ENCODE measurements at regions not wholly inside any gene's neighbourhood (a gene's known extent, or its start where the extent isn't known, plus 50 kb on each side); places are given as distances from the start of the nearest gene placed in this dataset.
A peak's percentile ranks its signal among the peaks of the same experiment; 100 is the strongest.

- DNase-seq (ENCODE audit: low spot score) = no peak
Observed at GRCh38 chr4:111802191-111802590, 343.1 kb upstream of the FAM241A start.

GRCh38 chr4:111806331-111806730, 338.9 kb upstream of the FAM241A start:
- no peak for DNase-seq (ENCODE audit: low spot score)

DNA sequence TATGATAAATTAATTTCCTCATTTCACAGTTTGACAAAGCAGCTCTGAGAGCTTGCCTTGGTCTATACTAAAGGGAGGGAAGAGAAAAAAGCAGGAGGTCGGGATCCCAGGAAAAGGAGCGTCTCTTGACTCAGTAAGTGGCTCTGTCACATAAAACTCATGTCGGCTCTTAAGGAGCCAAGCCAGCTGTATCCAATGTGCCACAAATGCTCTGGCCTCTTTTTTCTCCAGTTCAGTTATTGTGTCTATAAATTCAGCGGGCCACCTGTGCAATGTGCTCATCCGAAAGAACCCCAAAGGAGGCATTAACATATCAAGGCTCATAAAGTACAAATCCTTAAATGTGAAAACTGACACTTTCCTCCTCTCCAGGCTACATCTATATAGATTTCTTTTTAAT, 337.7 kb upstream of the FAM241A start:
- no peak for DNase-seq (ENCODE audit: low spot score)

- DNase-seq (ENCODE audit: low spot score) = no peak
Observed at GRCh38 chr4:111808174-111808573, 337.1 kb upstream of the FAM241A start.

- no peak for DNase-seq (ENCODE audit: low spot score)
Observed at GRCh38 chr4:111811661-111812060, 333.6 kb upstream of the FAM241A start.

GRCh38 chr4:111812114-111812513, 333.1 kb upstream of the FAM241A start:
- DNase-seq (ENCODE audit: low spot score) = no peak

- DNase-seq (ENCODE audit: low spot score) = no peak
Observed at GRCh38 chr4:111812760-111813159, 332.5 kb upstream of the FAM241A start.

GRCh38 chr4:111813555-111814140, 331.6 kb upstream of the FAM241A start:
- no peak for DNase-seq (ENCODE audit: low spot score)

- no peak for DNase-seq (ENCODE audit: low spot score)
Observed at GRCh38 chr4:111814961-111815360, 330.3 kb upstream of the FAM241A start.

- no peak for DNase-seq (ENCODE audit: low spot score)
Observed at GRCh38 chr4:111821342-111821741, 323.9 kb upstream of the FAM241A start.

DNA sequence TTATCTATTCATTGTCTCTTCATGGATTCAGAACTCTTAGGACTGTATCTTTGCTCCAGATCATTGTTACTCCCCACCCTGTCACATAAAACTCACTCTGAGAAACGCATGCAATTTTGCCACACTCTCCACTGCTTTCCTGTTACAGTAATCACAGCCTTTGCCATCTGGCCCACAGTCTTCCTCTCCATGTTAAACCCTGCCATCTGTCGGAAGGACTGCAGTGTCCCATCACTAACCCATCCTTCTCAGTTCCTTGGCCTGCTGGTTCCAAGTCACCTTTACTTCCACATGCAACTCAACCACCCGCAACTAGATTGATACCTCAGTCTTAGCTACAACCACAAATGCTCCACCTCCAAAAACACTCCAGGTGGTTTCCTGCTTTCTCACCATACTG, 308.7 kb upstream of the FAM241A start:
- no peak for DNase-seq (ENCODE audit: low spot score)

GRCh38 chr4:111837761-111838160, 307.5 kb upstream of the FAM241A start:
- DNase-seq (ENCODE audit: low spot score) = no peak

GRCh38 chr4:111838406-111838930, 306.8 kb upstream of the FAM241A start:
- DNase-seq (ENCODE audit: low spot score) = no peak

DNA sequence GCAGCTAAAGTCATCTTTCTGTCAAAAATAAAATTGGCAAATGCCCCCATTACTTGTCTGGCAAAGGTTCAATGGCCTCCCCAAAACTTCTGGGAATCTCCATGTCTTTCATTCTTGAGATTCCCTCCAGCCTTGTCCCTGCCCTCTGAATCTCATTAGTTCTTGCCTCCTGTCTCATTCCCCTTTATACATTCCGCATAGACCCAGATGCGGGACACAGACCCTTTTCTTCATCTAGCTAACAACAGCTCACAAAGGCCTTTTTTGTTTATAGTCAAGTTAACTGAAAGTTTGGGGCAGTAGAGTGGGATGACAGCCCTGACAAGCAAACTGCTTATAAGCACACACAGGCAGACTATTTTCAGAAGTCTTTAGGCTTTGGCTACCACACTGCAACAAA, 306.1 kb upstream of the FAM241A start:
- DNase-seq (ENCODE audit: low spot score) = peak; percentile 59

DNA sequence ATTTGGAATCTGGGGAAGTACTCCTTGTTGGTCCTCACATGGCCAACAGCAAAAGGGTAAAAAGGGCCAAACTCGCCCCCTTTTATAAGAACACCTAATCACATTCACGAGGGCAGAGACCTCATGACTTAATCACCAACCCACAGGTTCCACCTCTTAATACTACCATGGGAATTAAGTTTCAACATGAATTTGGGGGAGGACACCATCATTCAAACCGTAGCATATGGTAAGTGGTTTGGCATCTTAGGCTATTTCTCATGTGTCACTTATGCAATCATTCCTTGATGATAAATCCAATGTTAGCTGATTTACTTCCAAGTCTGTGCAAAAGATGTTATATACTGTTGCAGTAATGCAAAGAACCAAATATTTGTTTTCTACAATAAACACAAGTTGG, 302.9 kb upstream of the FAM241A start:
- no peak for DNase-seq (ENCODE audit: low spot score)

DNA sequence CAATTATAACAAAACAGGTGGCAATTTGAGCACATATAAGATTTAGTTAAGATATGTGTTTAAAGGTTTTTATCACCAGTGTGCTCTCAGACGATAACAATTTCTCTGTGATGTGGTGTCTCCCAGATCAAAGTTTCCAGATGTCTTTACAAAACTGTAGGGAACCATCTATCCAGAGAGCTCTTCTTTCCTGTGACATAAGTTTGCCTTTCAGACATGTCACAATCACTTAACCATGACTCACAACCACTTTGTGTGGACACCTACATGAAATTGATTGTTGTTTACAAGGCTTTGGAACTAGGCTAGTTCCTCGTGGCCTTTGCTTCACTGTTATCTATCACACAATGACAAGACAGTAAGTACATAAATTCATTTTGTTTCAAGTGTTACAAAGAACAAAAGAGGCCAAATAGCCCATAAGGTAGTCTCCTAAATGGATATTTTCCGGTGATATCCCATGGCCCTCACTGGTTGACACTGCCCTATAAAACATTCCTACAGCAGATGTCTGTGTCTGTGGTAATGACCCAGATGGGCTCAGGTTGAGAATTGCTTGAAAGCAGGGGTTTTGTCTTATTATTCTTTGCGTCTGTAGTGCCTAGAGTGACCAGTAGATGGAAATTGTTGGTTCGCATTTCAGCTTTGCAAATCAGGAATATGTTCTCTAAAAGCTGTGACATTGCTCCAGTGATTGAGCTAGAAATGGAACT, 297.8 kb upstream of the FAM241A start:
- DNase-seq (ENCODE audit: low spot score) = no peak

DNA sequence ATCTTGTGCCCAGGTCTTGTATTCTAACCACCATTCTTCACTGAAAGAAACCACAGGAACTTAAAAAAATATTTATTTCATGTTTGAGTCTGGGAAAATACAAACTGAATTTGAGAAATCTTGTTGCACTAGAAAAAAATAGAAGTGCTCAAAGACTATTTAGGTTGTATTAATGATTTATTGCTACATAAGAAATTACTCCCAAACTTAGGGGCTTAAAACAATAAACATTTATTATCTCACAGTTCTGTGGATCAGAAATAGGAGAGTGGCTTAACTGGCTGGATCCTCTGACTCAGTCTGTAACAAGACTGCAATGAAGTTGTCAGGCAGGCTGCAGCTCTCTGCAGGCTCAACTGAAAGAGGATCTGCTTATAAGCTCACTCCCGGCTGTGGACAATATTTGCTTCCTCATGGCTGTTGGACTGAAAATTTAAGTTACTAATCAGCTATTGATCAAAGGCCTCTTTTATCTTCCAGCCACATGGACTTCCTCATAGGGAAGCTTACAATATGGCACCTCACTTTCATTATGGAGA, 295.4 kb upstream of the FAM241A start:
- no peak for DNase-seq (ENCODE audit: low spot score)

- peak; percentile 63 for DNase-seq (ENCODE audit: low spot score)
Observed at GRCh38 chr4:111854494-111855087, 290.7 kb upstream of the FAM241A start.

- no peak for DNase-seq (ENCODE audit: low spot score)
Observed at GRCh38 chr4:111855308-111855707, 289.9 kb upstream of the FAM241A start.

GRCh38 chr4:111864066-111864465, 281.2 kb upstream of the FAM241A start:
- no peak for DNase-seq (ENCODE audit: low spot score)

DNA sequence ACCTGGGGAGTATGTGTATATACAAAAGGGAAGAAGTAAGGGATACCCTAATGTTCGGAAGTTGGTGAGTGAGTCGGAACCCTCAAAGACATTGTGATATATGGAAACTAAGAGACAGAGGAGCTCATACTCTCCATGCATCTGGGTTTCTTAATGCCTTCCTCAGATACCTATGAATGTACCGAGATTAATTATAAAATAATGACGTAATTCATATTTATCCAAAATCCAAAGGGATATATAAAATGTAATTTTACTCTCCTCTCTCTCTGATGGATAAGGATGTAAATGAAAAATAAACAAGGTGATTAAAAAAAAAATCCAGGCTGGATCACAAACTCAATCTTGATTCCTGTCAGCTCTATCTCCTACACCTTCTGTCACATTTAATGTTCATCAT, 275.9 kb upstream of the FAM241A start:
- DNase-seq (ENCODE audit: low spot score) = no peak

DNA sequence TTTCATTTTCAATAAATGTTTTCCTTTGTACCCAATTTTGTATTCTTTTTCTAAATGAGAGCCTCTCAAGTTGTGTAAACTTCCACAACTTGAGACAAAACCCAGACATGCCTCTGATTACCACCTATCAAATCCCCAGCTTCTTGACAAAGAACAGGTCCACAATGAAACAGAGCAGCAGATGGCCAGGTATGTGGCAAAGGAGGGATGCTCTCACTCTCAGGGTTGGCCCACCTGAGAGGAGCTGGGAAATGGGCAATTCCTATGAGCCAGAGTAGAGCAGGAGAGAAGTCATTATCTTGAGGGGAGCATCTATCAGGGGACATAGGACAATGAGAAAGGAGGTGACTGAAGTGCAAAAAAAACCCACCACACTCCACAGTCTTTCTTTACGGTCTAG, 273.5 kb upstream of the FAM241A start:
- DNase-seq (ENCODE audit: low spot score) = no peak

GRCh38 chr4:111873801-111874200, 271.5 kb upstream of the FAM241A start:
- DNase-seq (ENCODE audit: low spot score) = no peak
